Limb (tissue), 2 donors: ENCODE measurements at regions not wholly inside any gene's neighbourhood (a gene's known extent, or its start where the extent isn't known, plus 50 kb on each side); places are given as distances from the start of the nearest gene placed in this dataset.

Source experiments
- DNase-seq, 2 donors: peaks; one replicate each; pipeline ENCODE4 v3.0.0-alpha.2; 2016; ENCODE audit errors: extremely low spot score in 2 of 2

GRCh38 chr19:30082611-30083010 is 140.6 kb downstream of the URI1 start:
- DNase-seq = no peak

- DNase-seq = no peak
Measured at GRCh38 chr19:30083125-30083681, 141.2 kb downstream of the URI1 start.

DNA sequence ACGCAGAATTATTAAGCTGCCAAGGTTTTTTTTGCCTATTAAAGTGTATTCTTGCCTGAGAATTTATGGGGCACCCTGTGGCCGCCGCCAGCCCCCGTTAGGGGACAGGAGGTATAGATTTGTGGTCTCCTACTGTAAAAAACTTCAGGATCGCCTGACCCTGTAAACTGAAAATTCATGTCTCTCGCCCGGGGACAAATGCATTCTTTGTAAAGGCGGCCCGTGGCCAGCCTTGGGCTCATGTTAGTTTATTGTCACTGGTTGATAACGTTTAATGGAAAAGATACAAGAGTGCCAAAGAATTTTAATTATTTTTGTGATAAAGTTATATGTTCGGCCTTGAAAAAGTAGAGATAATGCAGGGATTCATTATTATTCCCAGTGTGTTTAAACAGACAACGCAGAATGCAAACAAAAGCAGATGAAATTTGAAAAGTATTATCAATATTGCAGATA is 141.7 kb downstream of the URI1 start:
- DNase-seq = no peak

- no peak for DNase-seq
Measured at GRCh38 chr19:30084390-30084819, 142.4 kb downstream of the URI1 start.

DNA sequence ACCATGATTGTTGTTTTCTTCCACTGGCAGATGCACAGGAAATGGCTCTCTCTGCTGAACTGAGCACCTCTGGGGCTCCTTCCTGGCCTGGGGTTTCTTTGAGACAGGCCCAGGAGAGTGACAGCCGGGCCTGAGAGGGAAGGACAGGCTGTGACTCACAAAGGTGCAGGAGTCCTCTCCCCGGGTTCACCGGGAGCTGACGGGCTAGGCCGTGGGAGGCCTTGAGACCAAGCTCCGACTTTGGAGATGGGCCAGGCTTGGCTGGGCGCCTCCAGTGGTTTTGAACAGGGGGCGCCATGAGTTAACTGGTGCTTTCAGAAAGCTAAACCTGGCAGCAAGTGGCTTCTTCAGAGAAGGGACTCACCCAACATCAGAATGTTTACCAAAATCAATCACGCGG is 143.4 kb downstream of the URI1 start:
- no peak for DNase-seq

DNA sequence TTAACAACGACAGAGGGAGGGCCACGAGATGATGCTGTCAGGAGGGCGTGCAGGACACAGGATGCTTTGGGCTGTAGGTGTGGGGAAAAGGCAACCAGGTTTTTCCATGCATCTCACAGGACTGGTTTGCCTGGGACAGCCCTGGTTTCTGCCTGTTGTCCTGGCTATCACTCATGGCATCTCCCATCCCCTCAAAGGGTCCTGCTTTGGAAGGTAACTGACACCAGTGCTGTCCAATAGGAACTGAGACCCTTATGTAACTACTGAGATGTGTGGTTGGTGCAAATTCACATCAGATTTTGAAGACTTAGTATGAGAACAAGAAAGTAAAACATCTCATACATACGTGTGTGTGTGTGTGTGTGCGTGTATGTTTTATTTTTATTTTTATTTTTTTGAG is 144.2 kb downstream of the URI1 start:
- DNase-seq = no peak

DNA sequence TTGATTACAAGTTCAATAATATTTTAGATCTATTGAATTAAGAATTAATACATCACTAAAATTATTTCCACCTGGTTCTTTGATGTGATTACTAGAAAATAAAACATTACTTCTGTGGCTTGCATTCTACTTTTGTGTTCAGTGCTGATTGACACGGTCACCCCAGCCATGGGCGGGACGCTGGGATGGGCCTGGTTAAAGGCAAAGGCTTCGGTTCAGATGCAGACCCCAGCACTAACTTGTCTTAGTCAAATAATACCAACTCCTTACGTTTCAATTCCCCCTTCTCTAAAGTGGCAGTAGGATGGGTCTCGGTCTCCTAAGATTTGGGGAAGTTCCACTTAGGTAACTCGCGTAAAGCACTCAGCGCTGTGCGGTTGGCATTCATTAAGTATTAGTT is 144.9 kb downstream of the URI1 start:
- DNase-seq = no peak

DNA sequence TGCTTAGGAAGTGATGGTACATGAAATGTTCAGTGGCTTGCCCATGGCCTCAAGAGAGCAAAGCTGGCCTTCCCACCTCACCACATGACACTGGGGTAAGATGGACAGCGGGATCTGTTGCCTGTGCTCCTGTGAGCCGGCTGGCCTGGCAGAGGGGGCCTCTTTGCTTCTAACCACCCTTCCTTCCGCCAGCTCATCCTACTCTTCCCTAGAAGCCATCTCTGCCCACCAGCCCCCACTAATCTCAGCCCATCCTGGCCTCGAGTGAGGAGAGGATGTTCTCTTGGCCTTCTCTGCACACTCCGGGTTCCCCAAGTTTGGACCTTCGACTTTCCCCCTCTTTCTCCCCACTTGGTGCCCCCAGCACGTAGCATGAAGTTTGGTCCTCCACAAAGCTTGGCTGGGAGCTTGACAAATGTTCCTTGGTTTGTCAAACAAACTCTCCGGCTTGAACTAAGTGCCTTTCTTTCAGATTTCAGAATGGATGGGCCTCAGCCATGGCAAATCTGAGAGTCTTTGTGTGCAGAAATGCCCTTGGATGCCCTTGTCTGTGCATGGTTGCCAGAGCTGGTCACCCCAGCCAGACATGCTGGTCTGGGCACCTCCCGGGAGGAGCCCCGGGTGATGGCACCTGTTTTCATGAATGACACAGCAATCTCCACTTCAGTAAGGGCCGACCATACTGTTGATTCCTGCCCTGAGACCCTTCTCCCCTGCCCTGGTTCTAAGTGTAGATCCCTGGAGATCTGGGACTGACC is 145.5 kb downstream of the URI1 start:
- no peak for DNase-seq

GRCh38 chr19:30088567-30088966 is 146.5 kb downstream of the URI1 start:
- DNase-seq = no peak

DNA sequence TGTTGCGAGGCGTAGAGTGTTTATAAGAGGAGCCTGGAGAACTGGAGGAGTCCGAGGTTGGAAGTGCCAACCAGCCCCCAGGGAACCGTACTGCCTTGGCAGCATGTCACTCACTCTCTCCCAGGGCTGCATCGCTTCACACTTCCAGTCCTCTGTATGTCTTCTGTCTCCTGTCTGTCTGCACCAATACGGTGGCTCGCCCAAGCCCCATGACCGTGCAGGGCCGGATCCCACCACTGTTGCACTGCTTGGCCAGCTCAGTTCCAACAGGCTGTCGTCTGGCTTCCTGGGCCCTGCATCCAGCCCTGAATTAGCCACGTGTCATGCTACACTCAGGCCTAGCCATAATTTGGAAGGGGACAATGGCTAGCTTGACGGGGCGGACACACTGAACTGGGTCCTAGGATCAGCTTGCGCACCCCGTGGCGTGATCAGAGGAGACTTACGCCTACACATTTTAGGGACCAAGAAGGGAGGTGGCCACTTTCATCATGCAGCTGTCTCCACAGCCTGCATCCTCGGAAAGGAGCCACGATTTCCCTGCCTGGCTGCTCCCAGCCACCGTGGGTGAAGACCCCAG is 147.1 kb downstream of the URI1 start:
- no peak for DNase-seq

DNA sequence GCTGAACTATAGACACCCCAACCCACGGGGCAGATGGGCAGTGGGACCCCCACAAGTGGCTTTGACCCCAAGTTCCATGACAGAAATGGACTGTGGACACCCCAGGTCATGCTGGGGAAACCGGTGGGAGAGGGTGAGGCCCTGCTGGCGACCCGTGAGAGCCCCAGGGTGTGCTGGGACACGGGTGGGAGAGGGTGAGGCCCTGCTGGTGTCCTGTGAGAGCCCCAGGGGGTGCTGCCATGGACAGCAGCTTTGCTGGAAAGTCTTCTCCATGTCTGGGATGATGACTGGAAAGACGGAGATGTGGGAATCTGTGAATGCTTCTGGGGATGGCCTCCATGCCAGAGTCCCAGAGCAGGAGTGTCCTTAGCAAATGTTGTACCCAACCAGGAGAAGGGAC is 148.4 kb downstream of the URI1 start:
- no peak for DNase-seq

DNA sequence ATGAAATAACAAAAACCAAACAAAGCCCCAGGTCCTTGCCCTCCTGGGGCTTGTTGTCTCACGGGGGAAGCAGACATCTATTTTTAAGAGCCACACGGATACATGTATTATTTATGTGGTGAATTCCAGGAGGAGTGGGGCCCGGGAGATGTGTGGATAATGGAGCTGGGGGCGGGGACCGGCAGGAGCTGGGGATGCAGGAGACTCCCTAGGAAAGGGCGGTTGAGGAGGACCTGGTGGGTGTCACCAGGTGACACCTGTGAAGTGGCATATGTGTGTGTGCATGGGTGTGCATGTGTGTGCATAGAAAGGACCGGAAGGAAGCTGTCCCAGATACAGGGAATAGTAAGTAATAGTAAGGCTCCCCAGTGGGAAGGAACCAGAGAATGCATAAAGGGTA is 148.9 kb downstream of the URI1 start:
- no peak for DNase-seq

GRCh38 chr19:30091456-30091855 is 149.4 kb downstream of the URI1 start:
- DNase-seq = no peak

- DNase-seq = no peak
Measured at GRCh38 chr19:30091856-30092255, 149.8 kb downstream of the URI1 start.

GRCh38 chr19:30092721-30093569 is 150.9 kb downstream of the URI1 start:
- DNase-seq = peak in 1 of 2 donors; percentile 13

DNA sequence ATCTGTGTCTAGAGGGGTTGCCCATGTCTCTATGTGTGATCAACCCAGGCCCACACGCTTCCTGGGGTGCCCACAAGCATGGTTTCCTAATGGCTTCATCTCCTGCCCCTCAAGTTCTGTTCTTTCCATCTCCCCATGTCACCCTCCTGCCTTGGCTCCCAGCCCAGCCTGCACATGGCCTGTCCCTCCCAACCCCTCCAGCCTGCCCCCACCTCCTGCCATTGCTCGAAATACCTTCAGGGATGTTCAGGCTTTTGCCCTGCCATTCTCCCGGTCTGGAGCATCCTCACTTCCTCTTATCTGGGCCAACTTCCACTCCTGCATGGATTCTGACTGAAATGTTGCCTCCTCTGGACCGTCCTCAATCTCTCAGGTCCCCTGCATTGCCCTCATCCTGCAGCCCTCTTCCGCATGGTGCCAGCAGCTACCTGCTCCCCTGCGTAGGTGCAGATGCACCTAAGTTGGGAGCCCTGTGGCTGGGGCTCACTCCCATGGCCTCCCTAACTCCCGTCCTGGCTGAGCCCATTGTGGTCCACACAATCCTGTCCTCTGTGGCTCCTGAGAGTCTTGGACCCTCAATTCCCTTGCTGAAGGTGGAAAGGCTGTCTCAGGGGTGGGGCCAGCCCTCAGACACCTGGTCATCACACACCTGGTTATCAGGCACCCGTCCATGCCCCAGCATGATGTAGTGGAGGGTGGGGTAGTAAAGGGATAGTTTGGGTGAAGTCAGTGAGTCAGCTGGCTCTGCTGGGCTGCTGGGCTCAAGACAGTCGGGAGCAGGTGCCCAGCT is 152.1 kb downstream of the URI1 start:
- no peak for DNase-seq

- no peak for DNase-seq
Measured at GRCh38 chr19:30094756-30095140, 152.7 kb downstream of the URI1 start.

- DNase-seq = no peak
Measured at GRCh38 chr19:30095171-30095570, 153.1 kb downstream of the URI1 start.

DNA sequence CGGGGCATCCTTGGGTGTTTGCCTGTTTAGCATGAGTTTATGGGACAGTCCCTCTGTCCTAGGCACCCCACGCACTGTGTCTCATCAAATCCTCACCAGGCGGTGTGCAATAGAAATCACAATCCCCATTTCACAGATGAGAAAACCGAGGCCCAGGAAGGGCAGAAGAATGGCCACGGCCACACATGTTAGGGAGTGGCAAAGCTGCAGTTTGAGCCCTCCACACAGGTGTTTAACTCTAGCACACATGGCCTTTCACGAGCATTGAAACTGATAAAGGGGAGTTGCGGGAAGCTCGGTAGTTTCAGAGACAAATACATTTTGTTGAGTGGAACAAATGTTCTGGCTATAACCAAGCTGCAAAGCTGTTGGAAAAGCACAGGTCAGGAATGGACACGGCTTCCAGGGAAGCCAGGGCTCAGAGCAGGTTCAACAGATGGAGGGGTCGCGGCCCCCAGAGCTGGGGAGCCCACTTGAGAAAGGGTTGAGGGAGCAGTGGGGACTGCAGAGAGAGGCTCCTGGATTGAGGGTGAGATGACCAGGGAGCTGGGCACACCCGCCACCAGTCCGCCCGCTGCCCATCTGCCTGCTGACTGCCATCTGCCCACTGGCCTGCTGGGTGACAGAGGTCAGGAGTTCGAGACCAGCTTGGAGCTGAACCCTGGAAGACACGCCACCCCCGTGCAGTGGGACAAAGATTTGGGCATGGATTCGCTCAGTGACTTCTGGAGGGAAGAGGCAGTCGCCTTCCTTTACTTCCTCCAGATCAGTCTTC is 154.7 kb downstream of the URI1 start:
- DNase-seq = no peak

GRCh38 chr19:30097746-30098280 is 155.8 kb downstream of the URI1 start:
- no peak for DNase-seq
